Body of pancreas (tissue), 4 donors: ENCODE measurements at regions not wholly inside any gene's neighbourhood (a gene's known extent, or its start where the extent isn't known, plus 50 kb on each side); places are given as distances from the start of the nearest gene placed in this dataset.

Experiments
- ATAC-seq: fragments of 150-250 bp; one replicate; pipeline ENCODE4 v1.9.1; 2016
- DNase-seq, 4 donors: peaks; one replicate each; pipeline ENCODE4 v3.0.0-alpha.2; 2019
- H3K27ac ChIP-seq, 4 donors: fragments of 200-600 bp; sonication (generic); 1 replicate in 3 of 4; 2 replicates in 1 of 4; pipeline versions ENCODE4 v1.5.1 to v1.6.1; 2016 to 2019; ENCODE audit warnings: mild to moderate bottlenecking in 1 of 4, mixed read lengths in 1 of 4, moderate library complexity in 1 of 4
- H3K27me3 ChIP-seq, 2 donors: fragments of 200-600 bp; sonication (generic); one replicate each; pipeline ENCODE4 v1.6.0; 2016; ENCODE audit warnings: mild to moderate bottlenecking in 1 of 2
- H3K36me3 ChIP-seq, 2 donors: fragments of 200-600 bp; sonication (generic); replicated peaks in 1 of 2; 2 replicates each; pipeline ENCODE4 v1.5.1; 2016; ENCODE audit warnings: low read depth in 2 of 2; ENCODE audit not compliant: insufficient read depth in 1 of 2
- H3K4me1 ChIP-seq: fragments of 200-600 bp; sonication (generic); one replicate; pipeline ENCODE4 v1.6.0; 2016
- H3K4me3 ChIP-seq, 2 donors: fragments of 200-600 bp; sonication (generic); 1 replicate in 1 of 2; 2 replicates in 1 of 2; pipeline ENCODE4 v1.5.1; 2016 to 2019
- H3K9me3 ChIP-seq, 3 donors: fragments of 200-600 bp; sonication (generic); 1 replicate in 2 of 3; 2 replicates in 1 of 3; pipeline ENCODE4 v1.5.1; 2016
- CTCF ChIP-seq, 7 experiments: fragments of 450-650 bp in 4 of 7; fragments of 200-600 bp in 3 of 7; sonication (generic) in 3 of 7; IDR thresholded peaks; one replicate each; pipeline ENCODE4 v1.5.1; 2016 to 2019; ENCODE audit warnings: antibody characterized with exemption in 7 of 7
- POLR2A ChIP-seq, 3 donors: fragments of 450-650 bp; IDR thresholded peaks; one replicate each; pipeline ENCODE4 v1.6.1; 2016; ENCODE audit warnings: antibody characterized with exemption in 3 of 3, mild to moderate bottlenecking in 2 of 3
- WGBS, 2 donors: methylation state at CpG; one replicate each; pipeline ENCODE4 v1.1.5; 2017; 5-methylcytosine and 5-hydroxymethylcytosine counted together
- intact Hi-C: fragments of 100-400 bp; cut with DNase I; formaldehyde crosslinking; loops from one replicate; pipeline ENCODE4 v1.15.1; 2023

GRCh38 chr3:127461286-127461910 is 129.1 kb downstream of the TPRA1 start:
- DNase-seq (no peak), ATAC-seq (no peak)
- Histone ChIP-seq H3K27me3 (peaks cover 0 to 4% of the 10 kb centered on the region in 2 donors), H3K9me3 (no peaks in the 10 kb centered on the region), H3K36me3 (no peaks in the 10 kb centered on the region), H3K27ac (no peak overlapping the region), H3K4me3 (no peak overlapping the region), H3K4me1 (peaks cover 3% of the 10 kb centered on the region)
- no peak for TF ChIP-seq POLR2A (IDR thresholded peaks at IDR 0.05)
- WGBS, 2 donors: 80 to 84% methylated on average over 10 of the region's 10 CpGs
- intact Hi-C loops: no loop called here

DNA sequence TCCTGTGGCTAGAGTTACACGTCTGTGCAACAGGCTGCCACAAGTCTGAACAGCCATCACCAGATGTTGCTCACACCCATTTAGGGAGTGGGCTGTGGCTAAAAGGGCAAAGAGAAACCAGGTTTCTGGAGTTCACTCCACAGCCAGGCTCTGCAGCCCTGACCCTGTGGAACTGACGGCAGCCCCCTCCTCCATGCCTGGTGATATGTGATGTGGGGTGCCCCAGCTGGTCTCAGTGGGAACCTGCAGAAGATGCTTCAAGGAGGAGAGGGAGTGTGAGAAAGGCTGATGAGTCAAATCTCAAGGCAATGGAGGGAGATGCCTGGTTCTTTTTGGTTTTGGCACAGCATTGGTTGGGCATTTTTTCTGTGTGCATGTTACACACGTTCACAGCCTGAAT is 130.6 kb downstream of the TPRA1 start:
- WGBS, 2 donors: 46 to 71% methylated on average over 3 of the region's 3 CpGs
- Histone ChIP-seq H3K27ac (no peak overlapping the region), H3K4me3 (no peak overlapping the region), H3K36me3 (no peaks in the 10 kb centered on the region), H3K9me3 (no peaks in the 10 kb centered on the region), H3K27me3 (peaks cover 6 to 10% of the 10 kb centered on the region in 2 donors), H3K4me1 (peaks cover 17% of the 10 kb centered on the region)
- ATAC-seq (no peak), DNase-seq (no peak)
- intact Hi-C loops: loop anchor here (10.0 kb wide), 3 partner anchors 705 to 935 kb away; partner anchors contain the start of gene CHST13
- TF ChIP-seq CTCF (IDR thresholded peaks at IDR 0.05) (no peak), POLR2A (IDR thresholded peaks at IDR 0.05) (no peak)

DNA sequence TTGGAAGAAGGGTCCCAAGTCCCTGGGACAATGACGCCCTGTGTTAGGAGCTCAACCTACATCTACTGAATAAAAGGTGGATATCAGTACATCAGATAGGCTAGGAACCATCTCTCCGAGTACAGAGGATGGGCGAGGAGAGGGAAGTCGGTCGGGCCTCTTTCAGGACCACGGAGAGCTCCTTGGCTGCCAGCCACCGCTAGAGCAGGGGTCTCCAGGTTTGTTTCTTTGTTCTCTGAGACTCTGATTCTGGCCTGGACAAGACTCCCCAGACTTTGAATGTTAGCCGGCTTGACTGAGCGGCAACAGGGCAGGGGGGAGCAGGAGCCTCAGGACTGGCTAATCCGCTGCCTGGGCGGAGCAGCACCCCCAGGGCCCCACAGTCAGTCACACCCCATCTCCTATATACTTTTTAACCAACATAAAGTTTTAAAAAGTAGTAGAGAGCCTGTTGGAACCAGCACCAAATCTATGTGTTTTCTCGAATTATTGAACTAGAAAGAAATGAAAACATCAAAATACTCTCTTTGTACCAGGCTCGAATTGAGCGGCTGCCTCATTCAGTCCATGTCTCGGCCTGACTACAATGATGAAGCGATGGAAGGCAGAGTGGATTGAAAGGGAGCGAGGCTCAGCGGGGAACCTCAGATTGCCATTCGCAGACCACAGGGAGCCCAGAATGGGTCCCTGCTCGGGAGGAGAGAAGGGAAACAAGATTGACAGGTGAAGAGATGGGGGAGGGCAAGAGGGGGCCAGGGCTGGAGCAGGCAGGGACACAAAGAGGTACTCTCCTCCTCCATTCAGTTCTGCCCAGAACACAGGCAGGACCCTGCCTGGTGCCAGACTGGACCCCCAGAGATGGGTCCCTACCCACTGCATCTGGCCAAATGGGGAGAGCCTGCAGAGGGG is 131.6 kb downstream of the TPRA1 start:
- intact Hi-C loops: loop anchor here (10.0 kb wide), 3 partner anchors 704 to 934 kb away; partner anchors contain the start of gene CHST13
- peak in 1 of 4 donors; percentile 12 for DNase-seq
- no peaks in the 10 kb centered on the region for H3K9me3 ChIP-seq
- H3K4me3 ChIP-seq: no peak overlapping the region
- H3K27ac ChIP-seq: no peak overlapping the region
- ATAC-seq: no peak
- H3K36me3 ChIP-seq: no peaks in the 10 kb centered on the region
- no peak for TF ChIP-seq CTCF (IDR thresholded peaks at IDR 0.05)
- TF ChIP-seq POLR2A (IDR thresholded peaks at IDR 0.05): no peak
- peaks cover 17% of the 10 kb centered on the region for H3K4me1 ChIP-seq
- WGBS, 2 donors: 24 to 36% methylated on average over 20 of the region's 20 CpGs
- peaks cover 6 to 12% of the 10 kb centered on the region in 2 donors for H3K27me3 ChIP-seq

DNA sequence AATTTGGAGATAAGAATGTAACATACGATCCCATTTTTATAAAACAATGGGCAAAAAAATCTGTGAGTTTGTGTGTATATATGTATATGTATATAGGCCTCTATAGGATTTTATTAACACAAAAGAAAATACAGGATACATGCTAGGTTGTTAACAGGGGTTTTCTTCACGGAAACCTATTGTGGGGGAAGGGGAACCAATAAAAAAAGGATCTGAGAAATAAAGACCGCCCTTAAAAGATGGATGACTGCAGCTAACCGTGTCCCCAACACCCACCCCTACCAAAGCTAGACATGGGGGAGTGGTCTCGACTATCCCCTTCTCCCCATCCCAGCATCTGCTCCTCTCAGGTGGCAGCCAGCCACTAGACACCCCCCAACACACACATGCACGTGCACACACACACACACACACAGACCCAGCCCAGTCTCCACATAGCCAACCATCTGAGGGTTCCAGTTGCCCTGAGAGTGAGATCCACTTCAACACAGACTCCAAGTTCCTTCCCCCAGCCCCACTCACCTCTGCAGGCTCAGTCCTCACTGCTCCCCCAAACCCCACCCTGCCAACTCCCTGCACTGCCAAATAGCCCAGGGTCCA is 132.9 kb downstream of the TPRA1 start:
- Histone ChIP-seq H3K4me3 (no peak overlapping the region), H3K4me1 (peaks cover 17% of the 10 kb centered on the region), H3K36me3 (no peaks in the 10 kb centered on the region), H3K27me3 (peaks cover 6 to 12% of the 10 kb centered on the region in 2 donors), H3K27ac (no peak overlapping the region), H3K9me3 (no peaks in the 10 kb centered on the region)
- WGBS, 2 donors: 48 to 56% methylated on average over 6 of the region's 6 CpGs
- intact Hi-C loops: loop anchor here (10.0 kb wide), 3 partner anchors 703 to 933 kb away; partner anchors contain the start of gene CHST13
- TF ChIP-seq POLR2A (IDR thresholded peaks at IDR 0.05): no peak
- TF ChIP-seq CTCF (IDR thresholded peaks at IDR 0.05): no peak
- DNase-seq: peak in 1 of 4 donors; percentile 5
- no peak for ATAC-seq

GRCh38 chr3:127457094-127457475 is 133.4 kb downstream of the TPRA1 start:
- DNase-seq (peak; percentile 17 to 30 (median 24)), ATAC-seq (peak; percentile 16)
- peaks cover 6 to 12% of the 10 kb centered on the region in 2 donors for H3K27me3 ChIP-seq
- intact Hi-C loops: loop anchor here (10.0 kb wide), 3 partner anchors 702 to 932 kb away; partner anchors contain the start of gene CHST13
- H3K36me3 ChIP-seq: no peaks in the 10 kb centered on the region
- WGBS, 2 donors: 8 to 14% methylated on average over 23 to 26 of the region's 27 CpGs
- no peaks in the 10 kb centered on the region for H3K9me3 ChIP-seq
- peaks cover 17% of the 10 kb centered on the region for H3K4me1 ChIP-seq
- no peak overlapping the region for H3K27ac ChIP-seq
- no peak overlapping the region for H3K4me3 ChIP-seq
- TF ChIP-seq CTCF (IDR thresholded peaks at IDR 0.05) (no peak), POLR2A (IDR thresholded peaks at IDR 0.05) (no peak)
